Loucy (cell line): ENCODE measurements at regions not wholly inside any gene's neighbourhood (a gene's known extent, or its start where the extent isn't known, plus 50 kb on each side); places are given as distances from the start of the nearest gene placed in this dataset.

Source experiments
- CTCF ChIP-seq: fragments of 200-600 bp; sonication (generic); conservative IDR thresholded peaks from 2 replicates; pipeline ENCODE4 v1.5.1; 2014; ENCODE audit warnings: mild to moderate bottlenecking, antibody characterized with exemption, low read length
- EZH2phosphoT487 ChIP-seq: fragments of 200-600 bp; IDR thresholded peaks from 2 replicates; pipeline ENCODE4 v1.6.1; 2018; ENCODE audit warnings: antibody characterized with exemption, mild to moderate bottlenecking, moderate library complexity, borderline replicate concordance

GRCh38 chr6:88370127-88370710, 204.1 kb upstream of the CNR1 start:
- no peak for TF ChIP-seq CTCF
- no peak for TF ChIP-seq EZH2phosphoT487
